ENCODE measurements at regions not wholly inside any gene's neighbourhood (a gene's known extent, or its start where the extent isn't known, plus 50 kb on each side); places are given as distances from the start of the nearest gene placed in this dataset.

DNA sequence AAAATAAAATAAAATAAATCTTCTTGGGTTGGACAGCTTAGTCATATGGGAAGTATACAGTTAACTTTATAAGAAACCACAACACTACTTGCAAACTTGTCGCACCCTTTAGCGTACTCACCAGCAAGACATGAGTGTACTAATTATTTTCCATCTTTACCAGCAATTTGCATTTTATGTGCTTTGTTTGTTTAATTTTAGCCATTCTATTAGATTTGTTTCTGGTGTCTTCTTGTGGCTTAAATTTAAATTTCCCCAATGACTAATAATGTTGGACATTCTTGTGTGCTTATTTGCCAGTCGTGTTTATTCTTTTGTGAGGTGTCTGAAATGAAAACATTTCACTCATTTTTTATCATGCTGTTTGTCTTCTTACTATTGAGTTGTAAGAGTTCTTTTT is 1172.2 kb upstream of the CITED2 start:
- no peaks in the 10 kb centered on the region for H3K27me3 ChIP-seq
- 79 to 95% (median 90%) methylated on average over 3 of the region's 3 CpGs for WGBS, 4 donors

DNA sequence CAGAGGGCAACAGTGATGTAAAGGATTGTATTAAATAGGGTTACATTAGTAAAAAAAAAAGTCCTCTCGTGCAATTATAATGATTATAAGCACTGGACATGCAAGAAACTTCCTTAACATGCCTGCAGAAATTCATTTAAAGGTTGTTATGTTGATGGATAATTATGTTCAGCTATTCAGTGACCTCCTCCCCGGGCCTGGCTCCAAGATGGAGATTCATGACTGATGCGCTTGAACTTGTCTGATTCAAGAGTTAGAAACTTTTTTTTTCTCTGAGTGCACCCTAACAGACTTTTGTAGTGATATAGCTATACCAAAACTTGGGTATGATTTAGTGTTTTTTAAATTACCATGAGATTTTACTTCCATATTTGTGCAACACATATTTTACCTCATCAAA is 1170.0 kb upstream of the CITED2 start:
- 93 to 97% (median 96%) methylated on average over 3 of the region's 3 CpGs for WGBS, 4 donors
- no peaks in the 10 kb centered on the region for H3K9me3 ChIP-seq
- no peak overlapping the region for H3K27ac ChIP-seq
- no peak for TF ChIP-seq CTCF (IDR thresholded peaks at IDR 0.05)
- TF ChIP-seq POLR2A (IDR thresholded peaks at IDR 0.05): no peak
- no peak overlapping the region for H3K4me3 ChIP-seq
- intact Hi-C loops (cut with DNase I): no loop called here
- H3K36me3 ChIP-seq: no peaks in the 10 kb centered on the region
- no peak for ATAC-seq
- no peaks in the 10 kb centered on the region for H3K27me3 ChIP-seq
- DNase-seq: no peak
- H3K4me1 ChIP-seq: no peaks in the 10 kb centered on the region

More for the DNA sequence above, 1172.2 kb upstream of the CITED2 start:
- TF ChIP-seq CTCF (IDR thresholded peaks at IDR 0.05): no peak
- no peak for TF ChIP-seq POLR2A (IDR thresholded peaks at IDR 0.05)
- DNase-seq (no peak), ATAC-seq (no peak)
- intact Hi-C loops (cut with DNase I): no loop called here
- H3K4me1 ChIP-seq: no peaks in the 10 kb centered on the region
- H3K9me3 ChIP-seq: peaks cover 0 to 3% (median 0%) of the 10 kb centered on the region in 12 donors
- no peak overlapping the region for H3K27ac ChIP-seq
- H3K36me3 ChIP-seq: no peaks in the 10 kb centered on the region
- no peak overlapping the region for H3K4me3 ChIP-seq

GRCh38 chr6:140542863-140543262 is 1168.4 kb upstream of the CITED2 start:
- DNase-seq (no peak), ATAC-seq (no peak)
- H3K4me1 ChIP-seq: peaks cover 0 to 11% (median 4%) of the 10 kb centered on the region in 12 donors
- H3K27me3 ChIP-seq: no peaks in the 10 kb centered on the region
- intact Hi-C loops (cut with DNase I): no loop called here
- H3K4me3 ChIP-seq: no peak overlapping the region
- no peaks in the 10 kb centered on the region for H3K36me3 ChIP-seq
- no peak overlapping the region for H3K27ac ChIP-seq
- WGBS, 4 donors: 83 to 98% (median 94%) methylated on average over 3 of the region's 3 CpGs
- TF ChIP-seq CTCF (IDR thresholded peaks at IDR 0.05) (no peak), POLR2A (IDR thresholded peaks at IDR 0.05) (no peak)
- no peaks in the 10 kb centered on the region for H3K9me3 ChIP-seq

- DNase-seq (no peak), ATAC-seq (no peak)
- H3K4me3 ChIP-seq: no peak overlapping the region
- intact Hi-C loops (cut with DNase I): no loop called here
- WGBS, 4 donors: 89 to 93% (median 90%) methylated on average over 7 of the region's 7 CpGs
- peaks cover 0 to 21% (median 11%) of the 10 kb centered on the region in 12 donors for H3K4me1 ChIP-seq
- no peaks in the 10 kb centered on the region for H3K27me3 ChIP-seq
- no peak overlapping the region for H3K27ac ChIP-seq
- H3K36me3 ChIP-seq: no peaks in the 10 kb centered on the region
- peaks cover 0 to 2% (median 0%) of the 10 kb centered on the region in 12 donors for H3K9me3 ChIP-seq
- no peak for TF ChIP-seq POLR2A (IDR thresholded peaks at IDR 0.05)
- no peak for TF ChIP-seq CTCF (IDR thresholded peaks at IDR 0.05)
These were observed 1166.8 kb upstream of the CITED2 start for GRCh38 chr6:140541288-140541687.

All from heart left ventricle (tissue), 16 donors.